ENCODE measurements at regions not wholly inside any gene's neighbourhood (a gene's known extent, or its start where the extent isn't known, plus 50 kb on each side); places are given as distances from the start of the nearest gene placed in this dataset.

DNA sequence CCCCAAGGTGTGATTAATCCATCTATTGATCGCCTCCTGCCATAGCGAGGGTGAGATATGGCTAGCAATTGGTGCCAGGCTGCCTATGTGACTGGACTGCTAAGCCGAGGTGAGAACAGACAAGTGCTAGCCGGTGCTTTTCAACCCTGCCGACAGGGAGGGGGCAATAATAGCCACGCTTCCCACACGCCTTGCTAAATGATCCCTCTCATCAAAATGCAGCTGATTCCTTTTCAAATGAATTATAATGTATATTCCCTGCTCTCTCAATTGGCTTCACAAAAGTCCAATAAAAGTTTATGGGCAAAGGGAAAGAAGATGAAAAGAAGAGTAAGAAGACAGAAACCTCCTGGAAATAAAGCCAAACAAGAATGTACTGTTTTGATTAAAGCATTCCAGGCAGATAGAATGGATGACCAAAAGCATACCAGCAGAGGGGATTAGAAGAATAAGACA is 235.6 kb downstream of the ICOS start:
- TF ChIP-seq, protein P1, sequence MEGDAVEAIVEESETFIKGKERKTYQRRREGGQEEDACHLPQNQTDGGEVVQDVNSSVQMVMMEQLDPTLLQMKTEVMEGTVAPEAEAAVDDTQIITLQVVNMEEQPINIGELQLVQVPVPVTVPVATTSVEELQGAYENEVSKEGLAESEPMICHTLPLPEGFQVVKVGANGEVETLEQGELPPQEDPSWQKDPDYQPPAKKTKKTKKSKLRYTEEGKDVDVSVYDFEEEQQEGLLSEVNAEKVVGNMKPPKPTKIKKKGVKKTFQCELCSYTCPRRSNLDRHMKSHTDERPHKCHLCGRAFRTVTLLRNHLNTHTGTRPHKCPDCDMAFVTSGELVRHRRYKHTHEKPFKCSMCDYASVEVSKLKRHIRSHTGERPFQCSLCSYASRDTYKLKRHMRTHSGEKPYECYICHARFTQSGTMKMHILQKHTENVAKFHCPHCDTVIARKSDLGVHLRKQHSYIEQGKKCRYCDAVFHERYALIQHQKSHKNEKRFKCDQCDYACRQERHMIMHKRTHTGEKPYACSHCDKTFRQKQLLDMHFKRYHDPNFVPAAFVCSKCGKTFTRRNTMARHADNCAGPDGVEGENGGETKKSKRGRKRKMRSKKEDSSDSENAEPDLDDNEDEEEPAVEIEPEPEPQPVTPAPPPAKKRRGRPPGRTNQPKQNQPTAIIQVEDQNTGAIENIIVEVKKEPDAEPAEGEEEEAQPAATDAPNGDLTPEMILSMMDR (IDR thresholded peaks at IDR 0.05) = no peak
- no peak for TF ChIP-seq POLR2A (IDR thresholded peaks at IDR 0.05)

Measured in prostate gland (tissue), 2 donors.